ENCODE measurements at regions not wholly inside any gene's neighbourhood (a gene's known extent, or its start where the extent isn't known, plus 50 kb on each side); places are given as distances from the start of the nearest gene placed in this dataset.
A peak's percentile ranks its signal among the peaks of the same experiment; 100 is the strongest.

- DNase-seq (ENCODE audit: low spot score in 2 of 2) = no peak
- peaks cover 70% of the 10 kb centered on the region for H3K4me1 ChIP-seq
- no peaks in the 10 kb centered on the region for H3K9me3 ChIP-seq
- no peaks in the 10 kb centered on the region for H3K27me3 ChIP-seq
- H3K4me3 ChIP-seq = no peak overlapping the region
- no peak for TF ChIP-seq CTCF (IDR thresholded peaks at IDR 0.05)
- no peak for TF ChIP-seq POLR2AphosphoS5 (IDR thresholded peaks at IDR 0.05)
- no peak for TF ChIP-seq EP300 (IDR thresholded peaks at IDR 0.05)
- TF ChIP-seq POLR2A (IDR thresholded peaks at IDR 0.05) = no peak
- H3K36me3 ChIP-seq = no peaks in the 10 kb centered on the region
- H3K27ac ChIP-seq = no peak overlapping the region
- 88% methylated on average over 1 of the region's 1 CpG for WGBS
Observed at GRCh38 chr13:99055735-99056134, 77.9 kb upstream of the DOCK9 start.

GRCh38 chr13:99056381-99057014 lies 78.6 kb upstream of the DOCK9 start:
- Histone ChIP-seq H3K4me1 (peaks cover 70% of the 10 kb centered on the region), H3K27ac (peak overlapping the region; percentile 38), H3K9me3 (no peaks in the 10 kb centered on the region), H3K4me3 (no peak overlapping the region), H3K27me3 (no peaks in the 10 kb centered on the region), H3K36me3 (no peaks in the 10 kb centered on the region)
- WGBS = 85% methylated on average over 6 of the region's 7 CpGs
- no peak for TF ChIP-seq CTCF (IDR thresholded peaks at IDR 0.05)
- TF ChIP-seq POLR2AphosphoS5 (IDR thresholded peaks at IDR 0.05) = no peak
- no peak for TF ChIP-seq POLR2A (IDR thresholded peaks at IDR 0.05)
- no peak for TF ChIP-seq EP300 (IDR thresholded peaks at IDR 0.05)
- no peak for DNase-seq (ENCODE audit: low spot score in 2 of 2)

- 57% methylated on average over 4 of the region's 4 CpGs for WGBS
- no peaks in the 10 kb centered on the region for H3K27me3 ChIP-seq
- H3K27ac ChIP-seq = peak overlapping the region; percentile 19
- TF ChIP-seq POLR2AphosphoS5 (IDR thresholded peaks at IDR 0.05) (peak in 1 of 3 donors; percentile 53), POLR2A (IDR thresholded peaks at IDR 0.05) (no peak), EP300 (IDR thresholded peaks at IDR 0.05) (no peak), CTCF (IDR thresholded peaks at IDR 0.05) (no peak)
- peaks cover 68% of the 10 kb centered on the region for H3K4me1 ChIP-seq
- no peak for DNase-seq (ENCODE audit: low spot score in 2 of 2)
- H3K9me3 ChIP-seq = no peaks in the 10 kb centered on the region
- no peak overlapping the region for H3K4me3 ChIP-seq
- H3K36me3 ChIP-seq = no peaks in the 10 kb centered on the region
Observed at GRCh38 chr13:99057310-99057975, 79.6 kb upstream of the DOCK9 start.

GRCh38 chr13:99058527-99059495 lies 80.9 kb upstream of the DOCK9 start:
- Histone ChIP-seq H3K27ac (peak overlapping the region; percentile 19), H3K4me1 (peaks cover 69% of the 10 kb centered on the region), H3K36me3 (no peaks in the 10 kb centered on the region), H3K27me3 (no peaks in the 10 kb centered on the region), H3K4me3 (no peak overlapping the region), H3K9me3 (no peaks in the 10 kb centered on the region)
- DNase-seq (ENCODE audit: low spot score in 2 of 2) = no peak
- WGBS = 78% methylated on average over 8 of the region's 8 CpGs
- no peak for TF ChIP-seq POLR2A (IDR thresholded peaks at IDR 0.05)
- no peak for TF ChIP-seq POLR2AphosphoS5 (IDR thresholded peaks at IDR 0.05)
- TF ChIP-seq EP300 (IDR thresholded peaks at IDR 0.05) = no peak
- TF ChIP-seq CTCF (IDR thresholded peaks at IDR 0.05) = no peak

All from suprapubic skin (tissue), 4 donors.